Activated naive CD4-positive, alpha-beta T cell treated with anti-CD3 and anti-CD28 coated beads, Interleukin-2, amount 50 U/mL, for 72 hours (primary cell): ENCODE measurements at regions not wholly inside any gene's neighbourhood (a gene's known extent, or its start where the extent isn't known, plus 50 kb on each side); places are given as distances from the start of the nearest gene placed in this dataset.

Experiments used
- ATAC-seq, 2 donors: fragments of 150-1000 bp; cut with Tn5 transposase; 2 replicates each; pipeline ENCODE4 v1.10.0; 2021; ENCODE audit warnings: mild to moderate bottlenecking in 2 of 2, moderate library complexity in 2 of 2
- DNase-seq, 2 donors: peaks; one replicate each; pipeline ENCODE4 v3.0.0; 2021 to 2022; ENCODE audit warnings: low spot score in 2 of 2
- H3K27ac Mint-ChIP-seq, 2 donors: one replicate each; pipeline ENCODE4 v1.8.0; 2022; ENCODE audit warnings: mild to moderate bottlenecking in 2 of 2, mixed read lengths in 2 of 2
- H3K36me3 Mint-ChIP-seq, 2 donors: one replicate each; pipeline ENCODE4 v1.8.0; 2022; ENCODE audit warnings: mixed read lengths in 2 of 2
- H3K9me3 Mint-ChIP-seq, 2 donors: one replicate each; pipeline ENCODE4 v1.8.0; 2022; ENCODE audit warnings: mixed read lengths in 2 of 2

DNA sequence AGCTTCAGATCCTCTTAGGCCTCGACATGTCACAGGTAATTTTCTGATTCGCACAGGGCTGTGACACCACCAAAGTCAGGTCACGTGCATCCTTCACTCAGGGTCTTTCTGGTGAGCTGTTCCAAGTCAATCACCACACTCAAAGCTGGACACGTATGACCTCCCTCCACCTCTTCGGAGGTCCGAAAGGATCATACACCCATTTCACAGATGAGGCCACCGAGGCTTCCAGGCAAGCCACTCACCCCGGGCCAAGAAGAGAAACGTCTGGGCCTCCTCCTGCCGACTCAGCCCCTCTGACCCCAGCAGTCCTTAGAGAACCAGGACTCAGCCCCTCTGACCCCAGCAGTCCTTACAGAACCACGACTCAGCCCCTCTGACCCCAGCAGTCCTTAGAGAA lies 74.6 kb downstream of the FOXL3 start:
- peaks cover 10 to 11% of the 10 kb centered on the region in 2 donors for H3K36me3 Mint-ChIP-seq
- no peak overlapping the region for H3K27ac Mint-ChIP-seq
- no peak for ATAC-seq
- DNase-seq = no peak
- peaks cover 0 to 4% of the 10 kb centered on the region in 2 donors for H3K9me3 Mint-ChIP-seq

DNA sequence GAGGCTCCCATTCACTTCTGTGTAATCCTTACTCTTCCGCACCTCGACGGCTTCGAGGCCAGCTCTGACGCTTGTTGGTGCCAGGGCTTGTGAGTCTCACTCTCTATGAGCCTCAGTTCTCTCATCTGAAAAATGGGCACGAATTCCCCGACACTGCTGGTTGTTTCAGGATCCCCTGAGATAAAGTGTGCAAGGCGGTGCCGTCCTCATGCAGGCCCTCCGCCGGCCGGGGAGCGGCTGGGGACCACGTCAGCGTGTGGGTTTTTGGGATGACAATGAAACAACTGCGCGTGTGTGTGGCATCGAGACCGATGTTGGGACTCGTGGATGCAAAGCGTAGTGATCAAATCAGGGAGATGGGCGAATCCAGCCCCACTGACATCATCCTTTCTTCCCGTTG lies 75.6 kb downstream of the FOXL3 start:
- Mint-ChIP-seq H3K27ac (no peak overlapping the region), H3K9me3 (peaks cover 0 to 4% of the 10 kb centered on the region in 2 donors), H3K36me3 (peaks cover 10 to 11% of the 10 kb centered on the region in 2 donors)
- DNase-seq (no peak), ATAC-seq (no peak)

DNA sequence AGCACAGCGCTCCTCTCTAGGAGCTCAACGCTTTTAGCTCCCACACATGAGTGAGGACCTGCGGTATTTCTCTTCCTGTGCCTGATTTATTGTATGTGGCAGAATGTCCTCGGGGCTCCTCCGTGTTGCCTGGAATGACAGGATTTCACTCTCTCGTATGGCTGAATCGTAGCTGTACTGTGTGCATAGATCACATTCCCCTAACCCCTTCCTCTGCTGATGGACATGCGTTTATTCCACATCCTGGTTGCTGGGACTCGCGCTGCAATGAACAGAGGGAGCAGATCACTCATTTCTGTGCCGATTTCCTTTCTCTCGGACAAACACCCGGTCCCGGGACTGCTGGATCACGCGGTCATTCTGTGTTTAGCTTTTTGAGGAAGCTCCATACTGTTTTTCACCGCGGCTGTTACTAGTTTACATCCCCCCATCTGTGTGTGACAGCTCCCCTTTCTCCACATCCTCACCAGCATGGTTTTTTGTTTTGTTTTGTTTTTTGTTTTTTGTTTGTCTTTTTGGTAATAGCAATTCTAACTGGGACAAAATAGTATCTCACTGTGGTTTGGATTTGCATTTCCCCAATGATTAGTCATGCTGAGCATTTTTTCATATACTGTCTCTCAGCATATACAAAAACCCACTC lies 76.3 kb downstream of the FOXL3 start:
- peak overlapping the region in 1 of 2 donors; percentile 48 for H3K27ac Mint-ChIP-seq
- no peak for DNase-seq
- peak; percentile 10 to 29 for ATAC-seq
- peaks cover 10 to 11% of the 10 kb centered on the region in 2 donors for H3K36me3 Mint-ChIP-seq
- peaks cover 0 to 4% of the 10 kb centered on the region in 2 donors for H3K9me3 Mint-ChIP-seq

DNA sequence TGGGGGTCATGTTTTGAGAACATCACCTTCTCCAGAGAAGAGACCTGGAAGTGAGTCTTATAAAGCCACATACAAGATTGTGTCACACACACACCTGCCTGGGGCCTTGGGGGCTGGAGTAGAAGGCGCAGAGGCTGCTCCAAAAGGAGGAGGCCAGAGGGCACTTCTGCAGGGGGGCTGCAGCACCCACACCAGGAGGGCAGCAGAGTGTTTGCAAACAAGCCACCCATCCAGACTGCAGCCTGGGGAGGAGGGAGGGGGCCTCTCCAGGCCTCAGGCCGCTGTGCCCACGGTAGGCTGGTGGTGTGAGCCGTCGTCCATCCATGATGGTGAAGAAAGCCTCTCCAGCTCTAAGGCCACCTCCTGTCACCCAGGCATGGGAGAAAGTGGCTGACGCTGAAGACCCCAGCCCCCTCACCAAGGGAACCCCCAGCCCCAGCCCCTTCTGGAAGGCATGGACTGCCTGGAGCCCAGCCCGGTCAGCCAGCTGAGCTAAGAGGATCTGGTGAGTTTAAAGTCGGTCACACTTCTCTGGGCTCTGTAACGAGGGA lies 77.5 kb downstream of the FOXL3 start:
- Mint-ChIP-seq H3K36me3 (peaks cover 2 to 3% of the 10 kb centered on the region in 2 donors), H3K27ac (peak overlapping the region in 1 of 2 donors; percentile 88), H3K9me3 (no peaks in the 10 kb centered on the region)
- ATAC-seq (no peak), DNase-seq (no peak)

DNA sequence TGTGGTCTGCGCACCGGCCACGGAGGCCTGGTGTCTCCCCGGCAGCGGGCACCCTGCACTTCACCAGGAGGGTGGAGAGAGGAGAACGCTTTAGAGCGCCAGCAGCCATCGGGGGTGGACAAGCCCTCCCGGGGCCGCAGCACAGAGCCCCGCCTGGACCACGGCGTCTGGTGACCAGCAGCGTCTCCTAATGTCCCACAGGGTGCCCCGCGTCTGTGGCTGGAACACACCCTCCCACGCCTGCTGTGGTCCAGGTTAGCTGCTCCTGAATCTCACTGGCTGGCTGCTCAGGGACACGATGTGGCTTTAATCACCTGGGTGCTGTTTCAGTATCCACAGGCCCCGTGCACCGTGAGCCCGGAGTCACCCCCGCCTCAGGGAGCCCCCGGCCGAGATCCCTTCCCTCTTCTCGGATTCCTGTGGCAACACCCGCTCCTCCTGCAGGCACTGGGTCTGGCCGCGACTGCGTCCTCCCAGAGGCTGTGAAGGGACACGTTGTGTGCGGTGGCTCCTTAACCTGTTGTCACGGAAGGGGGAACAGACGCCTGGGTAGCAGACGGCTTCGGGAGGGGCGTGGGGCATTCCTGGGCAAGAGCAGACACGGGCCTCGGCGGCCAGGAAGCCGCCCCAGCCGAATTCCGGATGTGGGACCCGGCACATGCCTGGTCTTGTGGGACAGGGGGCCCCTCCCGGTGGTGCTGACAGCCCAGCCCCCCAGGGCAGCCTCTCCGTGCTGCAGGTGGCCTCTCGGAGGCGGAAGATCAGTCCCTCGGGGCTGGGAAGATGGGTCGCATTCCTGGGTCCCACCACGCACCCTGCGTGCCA lies 78.9 kb downstream of the FOXL3 start:
- H3K9me3 Mint-ChIP-seq = no peaks in the 10 kb centered on the region
- DNase-seq (no peak), ATAC-seq (no peak)
- H3K27ac Mint-ChIP-seq = no peak overlapping the region
- no peaks in the 10 kb centered on the region for H3K36me3 Mint-ChIP-seq

DNA sequence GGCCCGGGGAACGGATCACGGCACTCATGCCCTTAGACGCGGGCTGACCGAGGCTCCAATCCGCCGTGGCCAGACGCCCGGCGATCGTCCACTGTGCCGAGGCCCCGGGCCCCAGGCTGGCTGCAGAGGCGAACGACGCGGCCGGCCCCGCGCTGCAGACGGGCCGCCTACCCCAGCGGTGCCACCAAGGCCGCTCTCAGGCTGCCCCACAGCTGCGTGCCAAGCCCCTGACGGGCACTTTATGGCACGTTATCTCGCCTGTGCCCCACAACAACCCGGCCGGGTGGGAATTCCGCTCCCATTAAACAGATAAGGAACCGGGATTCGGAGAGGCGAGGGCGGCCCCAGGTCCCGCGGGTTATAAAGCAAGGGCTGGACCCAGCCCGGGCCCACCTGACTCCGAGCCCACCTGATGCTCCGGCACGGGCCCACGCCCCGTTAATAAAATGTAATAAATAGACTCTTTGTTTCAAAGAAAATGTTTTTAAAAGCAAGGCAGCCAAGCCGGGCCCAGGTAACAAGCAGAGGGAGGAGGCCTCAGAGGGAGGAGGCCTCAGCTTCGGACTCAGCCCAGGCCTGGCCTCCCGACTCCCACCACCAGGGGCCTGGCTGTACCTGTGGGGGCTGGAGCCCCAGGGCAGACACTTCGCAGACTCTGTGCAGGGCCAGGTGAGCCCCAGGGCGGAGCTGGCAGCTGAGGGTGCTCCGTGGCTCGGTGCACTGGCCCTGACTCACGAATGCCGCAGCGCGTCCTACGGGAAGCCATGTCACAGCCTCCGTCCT lies 79.7 kb downstream of the FOXL3 start:
- H3K9me3 Mint-ChIP-seq = no peaks in the 10 kb centered on the region
- no peak for ATAC-seq
- H3K36me3 Mint-ChIP-seq = no peaks in the 10 kb centered on the region
- peak in 1 of 2 donors; percentile 38 for DNase-seq
- no peak overlapping the region for H3K27ac Mint-ChIP-seq

DNA sequence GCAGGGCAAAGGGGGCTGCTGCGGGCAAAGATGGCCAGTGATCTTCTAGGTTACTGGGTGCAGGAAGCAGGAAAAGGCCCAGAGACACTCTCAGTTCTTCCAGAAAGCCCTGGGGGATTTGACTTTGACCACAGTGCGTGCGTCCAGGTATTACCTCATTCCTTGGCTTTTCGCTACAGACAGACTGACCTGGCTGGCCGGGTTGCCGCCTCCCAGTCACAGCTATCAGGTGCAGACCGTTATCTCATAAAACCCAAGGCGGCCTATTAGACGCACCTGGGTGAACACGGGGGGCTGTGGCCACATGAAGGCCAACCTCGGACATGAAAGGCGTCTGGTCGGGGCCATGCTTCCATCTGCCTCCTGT lies 80.3 kb downstream of the FOXL3 start:
- Mint-ChIP-seq H3K9me3 (no peaks in the 10 kb centered on the region), H3K36me3 (no peaks in the 10 kb centered on the region), H3K27ac (no peak overlapping the region)
- DNase-seq = peak in 1 of 2 donors; percentile 35
- ATAC-seq = no peak

DNA sequence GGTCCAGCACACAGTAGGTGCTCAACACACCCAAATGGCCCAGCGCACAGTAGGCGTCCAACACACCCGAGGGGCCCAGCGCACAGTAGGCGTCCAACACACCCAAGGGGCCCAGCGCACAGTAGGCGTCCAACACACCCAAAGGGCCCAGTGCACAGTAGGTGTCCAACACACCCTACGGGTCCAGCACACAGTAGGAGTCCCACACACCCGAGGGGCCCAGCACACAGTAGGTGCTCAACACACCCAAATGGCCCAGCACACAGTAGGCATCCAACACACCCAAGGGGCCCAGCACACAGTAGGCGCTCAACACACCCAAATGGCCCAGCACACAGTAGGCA lies 80.8 kb downstream of the FOXL3 start:
- no peak for ATAC-seq
- DNase-seq = no peak

DNA sequence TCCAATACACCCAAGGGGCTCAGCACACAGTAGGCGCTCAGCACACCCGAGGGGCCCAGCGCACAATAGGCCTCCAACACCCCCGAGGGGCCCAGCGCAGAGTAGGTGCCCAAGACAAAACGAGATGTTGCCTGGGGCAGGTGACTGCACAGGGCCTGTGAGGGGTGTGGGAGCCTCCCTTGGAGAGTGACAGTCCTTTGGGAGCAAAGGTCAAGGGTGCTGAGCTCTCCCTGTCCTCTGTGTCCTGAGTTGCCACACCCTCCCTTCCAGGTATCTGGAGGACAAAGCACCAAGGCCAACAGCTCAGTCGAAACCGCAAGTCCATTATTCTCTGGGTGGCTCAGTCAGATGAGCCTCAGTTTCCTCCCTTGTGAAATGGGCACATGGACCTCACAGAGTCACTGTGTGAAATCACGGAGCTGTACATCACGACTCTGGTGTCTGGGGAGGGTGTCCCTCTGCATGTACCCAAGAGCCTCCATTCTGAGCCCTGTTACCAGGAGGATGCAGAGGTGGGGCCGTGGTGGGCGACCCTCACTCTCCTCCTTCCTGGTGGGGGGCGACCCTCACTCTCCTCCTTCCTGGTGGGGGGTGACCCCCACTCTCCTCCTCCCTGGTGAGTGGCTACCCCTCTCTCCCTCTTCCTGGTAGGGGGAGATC lies 81.3 kb downstream of the FOXL3 start:
- Mint-ChIP-seq H3K27ac (no peak overlapping the region), H3K9me3 (no peaks in the 10 kb centered on the region), H3K36me3 (no peaks in the 10 kb centered on the region)
- ATAC-seq = peak in 1 of 2 donors; percentile 52
- peak in 1 of 2 donors; percentile 47 for DNase-seq

More for the DNA sequence above, 80.8 kb downstream of the FOXL3 start:
- Mint-ChIP-seq H3K36me3 (no peaks in the 10 kb centered on the region), H3K9me3 (no peaks in the 10 kb centered on the region), H3K27ac (no peak overlapping the region)

DNA sequence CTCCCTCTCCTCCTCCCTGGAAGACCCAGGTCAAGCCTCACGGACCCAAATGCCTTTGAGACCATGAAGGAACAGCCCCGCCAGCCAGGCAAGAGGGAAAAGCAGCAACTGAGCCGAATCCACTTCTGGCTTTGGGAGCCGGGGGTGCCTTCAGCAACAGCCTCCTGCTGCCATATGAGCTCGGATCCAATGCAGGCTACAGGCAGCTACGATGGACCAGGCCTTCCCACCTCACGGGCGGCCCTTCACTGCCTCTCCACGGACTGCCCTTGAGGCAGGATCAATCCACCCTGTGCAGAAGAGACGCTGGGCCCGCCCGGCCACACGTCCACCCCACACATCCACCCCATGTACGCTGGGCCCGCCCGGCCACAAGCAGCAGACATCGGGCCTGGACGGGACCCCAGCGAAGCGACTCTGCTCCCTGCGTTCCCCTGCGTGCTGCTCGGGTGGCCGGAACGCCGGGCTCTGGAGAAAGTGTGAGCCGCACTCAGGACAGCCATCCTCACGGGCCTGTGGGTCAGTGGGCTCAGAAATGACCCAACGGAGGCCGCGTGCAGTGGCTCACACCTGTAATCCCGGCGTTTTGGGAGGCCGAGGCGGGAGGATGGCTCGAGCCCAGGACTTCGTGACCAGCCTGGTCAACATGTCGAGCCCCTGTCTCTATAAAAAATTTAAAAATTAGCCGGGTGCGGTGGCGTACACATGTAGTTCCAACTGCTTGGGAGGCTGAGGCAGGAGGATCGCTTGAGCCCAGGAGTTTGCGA lies 82.0 kb downstream of the FOXL3 start:
- Mint-ChIP-seq H3K9me3 (no peaks in the 10 kb centered on the region), H3K36me3 (no peaks in the 10 kb centered on the region), H3K27ac (no peak overlapping the region)
- ATAC-seq = no peak
- peak in 1 of 2 donors; percentile 50 for DNase-seq

DNA sequence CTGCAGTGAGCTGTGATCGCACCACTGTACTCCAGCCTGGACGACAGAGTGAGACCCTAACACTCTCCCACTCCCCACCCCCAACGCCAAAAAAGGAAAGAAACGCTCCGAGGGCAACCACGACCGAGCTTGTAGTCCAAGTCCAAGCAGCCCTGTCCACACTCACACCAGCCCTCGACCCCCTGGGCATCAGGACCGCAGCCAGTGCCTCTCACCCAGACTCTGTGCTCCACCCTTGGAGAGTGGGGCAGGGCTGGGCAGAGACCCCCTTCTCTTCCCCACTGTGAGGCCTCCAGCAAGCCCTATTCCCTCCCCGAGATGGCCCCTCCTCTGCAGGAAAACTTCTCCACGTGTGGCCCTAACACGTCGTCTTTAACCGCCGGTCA lies 82.6 kb downstream of the FOXL3 start:
- Mint-ChIP-seq H3K27ac (peak overlapping the region in 1 of 2 donors; percentile 25), H3K9me3 (no peaks in the 10 kb centered on the region), H3K36me3 (no peaks in the 10 kb centered on the region)
- no peak for ATAC-seq
- no peak for DNase-seq

DNA sequence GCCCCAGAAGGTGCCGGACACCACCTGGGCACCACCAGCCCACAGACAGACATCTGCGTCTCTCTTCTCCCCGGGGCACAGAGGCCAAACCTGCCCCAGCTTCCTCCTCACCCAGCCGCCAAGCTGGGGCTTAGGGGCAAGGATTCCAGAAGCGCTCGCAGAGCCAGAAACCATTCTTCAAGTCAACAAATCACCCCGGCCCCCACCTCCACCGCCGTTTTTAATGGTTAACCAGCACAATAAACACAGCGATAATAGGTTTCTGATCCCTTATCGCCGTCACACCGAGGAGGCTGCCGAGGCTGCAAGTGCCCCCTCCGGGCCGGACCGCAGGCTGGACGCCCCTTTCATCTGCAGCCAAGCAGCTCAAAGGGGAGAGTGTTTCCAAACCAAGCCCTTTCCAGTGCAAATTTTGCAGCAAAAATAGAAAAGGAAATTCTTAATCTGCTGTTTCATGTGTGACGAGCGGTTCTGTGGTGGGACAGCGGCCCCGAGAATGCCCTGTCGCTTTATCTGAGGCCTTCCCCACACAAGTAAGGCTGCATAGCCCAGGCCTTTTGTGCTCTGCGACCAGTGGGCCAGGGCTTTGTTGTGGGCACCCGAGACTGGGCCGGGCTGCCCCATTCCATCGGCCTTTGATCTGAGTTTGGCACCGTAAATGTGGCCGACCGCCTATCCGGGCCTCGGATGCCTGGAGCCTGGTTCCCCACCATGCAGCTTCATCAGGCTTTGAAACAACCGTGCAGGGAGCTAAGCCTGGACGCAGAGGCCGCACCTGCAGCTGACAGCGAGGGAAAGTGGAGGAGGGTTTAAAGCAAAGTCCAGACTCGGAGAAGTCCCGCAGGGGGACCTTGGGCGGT lies 83.2 kb downstream of the FOXL3 start:
- Mint-ChIP-seq H3K9me3 (no peaks in the 10 kb centered on the region), H3K36me3 (no peaks in the 10 kb centered on the region), H3K27ac (peak overlapping the region in 1 of 2 donors; percentile 25)
- DNase-seq = peak in 1 of 2 donors; percentile 47
- no peak for ATAC-seq

DNA sequence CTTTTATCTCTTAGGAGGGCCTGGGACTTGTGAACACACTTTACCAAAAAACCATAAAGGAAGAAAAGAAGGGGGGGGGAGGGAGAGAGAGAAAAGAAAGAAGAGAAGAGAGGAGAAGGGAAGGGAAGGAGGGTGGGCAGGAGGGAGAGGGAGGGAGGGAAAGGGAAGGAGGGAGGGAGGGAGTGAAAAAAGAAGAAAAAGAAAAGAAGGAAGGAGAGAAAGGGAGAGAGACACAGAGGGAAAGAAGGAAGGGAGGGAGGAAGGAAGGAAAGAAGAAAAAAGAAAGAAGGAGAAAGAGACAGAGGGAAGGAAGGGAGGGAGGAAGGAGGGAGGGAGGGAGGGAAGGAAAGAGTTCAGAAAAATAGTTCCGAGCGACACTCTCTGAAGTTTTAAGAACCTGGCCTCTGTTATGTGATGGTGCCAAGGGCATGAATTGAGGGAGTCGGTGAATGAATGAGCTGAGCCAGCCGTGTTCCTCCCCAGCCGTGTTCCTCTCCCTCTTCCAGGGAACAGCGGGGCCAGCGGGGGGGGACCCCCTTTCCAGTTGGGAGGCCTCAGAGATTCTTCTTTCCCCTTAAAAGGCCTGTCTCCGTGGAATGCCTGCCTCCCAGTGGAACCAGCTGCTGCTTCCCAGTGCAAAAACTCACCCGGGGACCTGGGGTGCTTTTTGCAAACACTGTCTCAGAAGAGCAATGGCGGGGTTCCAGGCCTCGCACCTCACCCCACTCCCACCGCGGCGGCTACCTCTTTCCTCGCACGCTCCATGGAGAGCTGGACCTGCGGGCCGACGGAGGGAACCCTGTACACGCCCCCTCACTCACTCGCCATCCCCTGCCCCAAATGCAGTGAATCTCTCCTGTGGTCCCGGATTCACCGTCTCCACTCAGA lies 84.1 kb downstream of the FOXL3 start:
- DNase-seq (no peak), ATAC-seq (no peak)
- Mint-ChIP-seq H3K9me3 (no peaks in the 10 kb centered on the region), H3K27ac (no peak overlapping the region), H3K36me3 (no peaks in the 10 kb centered on the region)

DNA sequence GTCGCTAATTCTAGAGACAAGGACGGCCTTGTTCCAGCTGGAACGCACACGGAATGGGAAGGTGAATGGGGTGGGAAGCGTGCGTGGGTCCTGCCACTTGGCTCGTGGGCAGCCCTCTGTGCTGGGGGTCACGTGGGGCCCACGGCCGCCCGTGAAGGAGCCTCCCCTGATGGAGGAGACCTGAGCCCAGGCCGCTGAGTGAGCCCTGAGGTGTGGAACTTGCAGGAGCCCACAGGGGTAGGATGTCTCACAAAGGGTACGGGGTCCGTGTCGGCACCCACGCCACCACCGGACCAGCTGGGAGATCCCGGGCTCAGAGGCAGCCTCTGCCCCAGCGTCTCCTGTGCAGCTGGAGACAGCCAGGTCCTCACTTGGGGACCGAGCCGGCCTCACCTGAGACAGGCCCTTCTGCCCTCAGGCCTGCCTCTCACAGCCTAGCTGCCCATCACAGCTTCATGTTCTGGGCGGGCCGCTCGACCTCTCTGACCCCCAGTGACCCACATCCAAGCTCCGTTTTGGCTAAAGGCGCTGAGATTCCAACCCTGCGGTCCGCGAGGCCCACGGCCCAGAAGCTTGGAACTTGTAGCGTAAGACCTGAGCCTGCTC lies 84.8 kb downstream of the FOXL3 start:
- no peak for ATAC-seq
- Mint-ChIP-seq H3K9me3 (no peaks in the 10 kb centered on the region), H3K36me3 (no peaks in the 10 kb centered on the region), H3K27ac (no peak overlapping the region)
- DNase-seq = peak in 1 of 2 donors; percentile 40
